Kidney epithelial cell (primary cell): ENCODE measurements at regions not wholly inside any gene's neighbourhood (a gene's known extent, or its start where the extent isn't known, plus 50 kb on each side); places are given as distances from the start of the nearest gene placed in this dataset.

ENCODE experiments used
- DNase-seq: peaks from one replicate; pipeline ENCODE4 v3.0.0-alpha.2; 2010; ENCODE audit warnings: low read depth
- H3K27me3 ChIP-seq: 2 replicates; pipeline ENCODE4 v1.6.0; 2011; ENCODE audit warnings: low read length; ENCODE audit not compliant: control insufficient read depth, insufficient read depth
- H3K36me3 ChIP-seq: 2 replicates; pipeline ENCODE4 v1.5.1; 2011; ENCODE audit warnings: low read length; ENCODE audit not compliant: control insufficient read depth, insufficient read depth
- H3K4me3 ChIP-seq: 2 replicates; pipeline ENCODE4 v1.5.1; 2011; ENCODE audit warnings: low read depth, mild to moderate bottlenecking, control low read depth, low read length
- TF ChIP-seq, protein P1 (sequence below): IDR thresholded peaks from 2 replicates; pipeline ENCODE4 v1.5.1; 2011; ENCODE audit warnings: mild to moderate bottlenecking, moderate library complexity, low read length, control low read depth, inconsistent platforms; ENCODE audit not compliant: insufficient read depth, poor library complexity, severe bottlenecking

GRCh38 chr4:187613089-187613839, 382.3 kb upstream of the ZFP42 start:
- TF ChIP-seq, protein P1, sequence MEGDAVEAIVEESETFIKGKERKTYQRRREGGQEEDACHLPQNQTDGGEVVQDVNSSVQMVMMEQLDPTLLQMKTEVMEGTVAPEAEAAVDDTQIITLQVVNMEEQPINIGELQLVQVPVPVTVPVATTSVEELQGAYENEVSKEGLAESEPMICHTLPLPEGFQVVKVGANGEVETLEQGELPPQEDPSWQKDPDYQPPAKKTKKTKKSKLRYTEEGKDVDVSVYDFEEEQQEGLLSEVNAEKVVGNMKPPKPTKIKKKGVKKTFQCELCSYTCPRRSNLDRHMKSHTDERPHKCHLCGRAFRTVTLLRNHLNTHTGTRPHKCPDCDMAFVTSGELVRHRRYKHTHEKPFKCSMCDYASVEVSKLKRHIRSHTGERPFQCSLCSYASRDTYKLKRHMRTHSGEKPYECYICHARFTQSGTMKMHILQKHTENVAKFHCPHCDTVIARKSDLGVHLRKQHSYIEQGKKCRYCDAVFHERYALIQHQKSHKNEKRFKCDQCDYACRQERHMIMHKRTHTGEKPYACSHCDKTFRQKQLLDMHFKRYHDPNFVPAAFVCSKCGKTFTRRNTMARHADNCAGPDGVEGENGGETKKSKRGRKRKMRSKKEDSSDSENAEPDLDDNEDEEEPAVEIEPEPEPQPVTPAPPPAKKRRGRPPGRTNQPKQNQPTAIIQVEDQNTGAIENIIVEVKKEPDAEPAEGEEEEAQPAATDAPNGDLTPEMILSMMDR: no peak
- no peak overlapping the region for H3K4me3 ChIP-seq
- H3K27me3 ChIP-seq: no peaks in the 10 kb centered on the region
- no peak for DNase-seq
- H3K36me3 ChIP-seq: no peaks in the 10 kb centered on the region

- H3K36me3 ChIP-seq: no peaks in the 10 kb centered on the region
- TF ChIP-seq, protein P1: no peak
- no peaks in the 10 kb centered on the region for H3K27me3 ChIP-seq
- no peak for DNase-seq
- no peak overlapping the region for H3K4me3 ChIP-seq
These were observed 379.6 kb upstream of the ZFP42 start for GRCh38 chr4:187615972-187616371.

DNA sequence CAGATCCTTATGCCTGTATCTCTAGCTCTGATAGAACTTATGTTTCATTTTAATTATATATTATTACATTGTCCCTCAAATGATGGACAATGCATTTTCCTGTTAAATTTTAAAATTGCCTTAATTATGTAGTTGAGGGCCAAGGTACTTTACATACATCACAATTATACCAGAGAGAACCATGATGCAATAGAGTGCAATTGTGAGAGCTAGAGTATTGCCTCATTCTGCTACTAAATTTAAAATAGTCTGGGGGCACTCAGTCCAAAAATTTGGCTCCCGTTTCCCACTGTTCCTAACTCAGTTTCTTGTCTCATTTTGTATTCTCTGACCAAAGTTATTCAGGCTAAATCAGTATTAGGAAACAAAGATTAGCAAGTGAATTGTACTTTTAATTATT, 378.5 kb upstream of the ZFP42 start:
- TF ChIP-seq, protein P1: no peak
- Histone ChIP-seq H3K36me3 (no peaks in the 10 kb centered on the region), H3K27me3 (no peaks in the 10 kb centered on the region), H3K4me3 (no peak overlapping the region)
- DNase-seq: no peak

- no peak for DNase-seq
- Histone ChIP-seq H3K36me3 (no peaks in the 10 kb centered on the region), H3K27me3 (no peaks in the 10 kb centered on the region)
These were observed 376.8 kb upstream of the ZFP42 start for GRCh38 chr4:187618701-187619281.

GRCh38 chr4:187619319-187619718, 376.3 kb upstream of the ZFP42 start:
- Histone ChIP-seq H3K4me3 (no peak overlapping the region), H3K36me3 (no peaks in the 10 kb centered on the region), H3K27me3 (no peaks in the 10 kb centered on the region)
- DNase-seq: no peak
- TF ChIP-seq, protein P1: no peak

More at GRCh38 chr4:187618701-187619281, 376.8 kb upstream of the ZFP42 start:
- TF ChIP-seq, protein P1: no peak
- no peak overlapping the region for H3K4me3 ChIP-seq
